NCI-H187 (cell line): ENCODE measurements at regions not wholly inside any gene's neighbourhood (a gene's known extent, or its start where the extent isn't known, plus 50 kb on each side); places are given as distances from the start of the nearest gene placed in this dataset.
A peak's percentile ranks its signal among the peaks of the same experiment; 100 is the strongest.
"Not testable (repeated sequence)": the region's sequence is repeated elsewhere in the genome, so short reads cannot be mapped to it uniquely, and the experiment has no call there.

Experiments used
- DNase-seq, 2 experiments: peaks; one replicate each; lab custom pipeline; 2025; lab: John Stamatoyannopoulos, UW

- DNase-seq, result not testable (repeated sequence)
Observed at GRCh38 chr3:40947022-40947421, 252.3 kb upstream of the CTNNB1 start.

- not testable (repeated sequence) for DNase-seq
Observed at GRCh38 chr3:40949347-40949746, 250.0 kb upstream of the CTNNB1 start.

- no peak for DNase-seq
Observed at GRCh38 chr3:40951636-40952035, 247.7 kb upstream of the CTNNB1 start.

GRCh38 chr3:40961104-40961857 lies 238.0 kb upstream of the CTNNB1 start:
- DNase-seq, result no peak

- no peak for DNase-seq
Observed at GRCh38 chr3:40962721-40963120, 236.6 kb upstream of the CTNNB1 start.

GRCh38 chr3:40968666-40969065 lies 230.6 kb upstream of the CTNNB1 start:
- DNase-seq, result no peak

GRCh38 chr3:40969341-40969740 lies 230.0 kb upstream of the CTNNB1 start:
- DNase-seq, result peak in 1 of 2 experiments; percentile 3

GRCh38 chr3:40969756-40970466 lies 229.4 kb upstream of the CTNNB1 start:
- no peak for DNase-seq

- peak; percentile 40 to 54 for DNase-seq
Observed at GRCh38 chr3:40971191-40972168, 227.8 kb upstream of the CTNNB1 start.

GRCh38 chr3:40972350-40972749 lies 227.0 kb upstream of the CTNNB1 start:
- no peak for DNase-seq

- DNase-seq, result no peak
Observed at GRCh38 chr3:40973141-40973540, 226.2 kb upstream of the CTNNB1 start.

- no peak for DNase-seq
Observed at GRCh38 chr3:40975711-40976121, 223.6 kb upstream of the CTNNB1 start.

- no peak for DNase-seq
Observed at GRCh38 chr3:40976241-40976640, 223.1 kb upstream of the CTNNB1 start.

GRCh38 chr3:40978442-40978841 lies 220.9 kb upstream of the CTNNB1 start:
- DNase-seq, result no peak

GRCh38 chr3:40979962-40980361 lies 219.3 kb upstream of the CTNNB1 start:
- DNase-seq, result no peak

- no peak for DNase-seq
Observed at GRCh38 chr3:40980467-40980866, 218.8 kb upstream of the CTNNB1 start.

GRCh38 chr3:40985195-40985594 lies 214.1 kb upstream of the CTNNB1 start:
- DNase-seq, result peak in 1 of 2 experiments; percentile 5

- no peak for DNase-seq
Observed at GRCh38 chr3:40988468-40988867, 210.8 kb upstream of the CTNNB1 start.

- no peak for DNase-seq
Observed at GRCh38 chr3:40989141-40990061, 209.9 kb upstream of the CTNNB1 start.

GRCh38 chr3:40990062-40990456 lies 209.2 kb upstream of the CTNNB1 start:
- DNase-seq, result no peak

- DNase-seq, result no peak
Observed at GRCh38 chr3:40992023-40992422, 207.3 kb upstream of the CTNNB1 start.
